ENCODE measurements at regions not wholly inside any gene's neighbourhood (a gene's known extent, or its start where the extent isn't known, plus 50 kb on each side); places are given as distances from the start of the nearest gene placed in this dataset.

DNA sequence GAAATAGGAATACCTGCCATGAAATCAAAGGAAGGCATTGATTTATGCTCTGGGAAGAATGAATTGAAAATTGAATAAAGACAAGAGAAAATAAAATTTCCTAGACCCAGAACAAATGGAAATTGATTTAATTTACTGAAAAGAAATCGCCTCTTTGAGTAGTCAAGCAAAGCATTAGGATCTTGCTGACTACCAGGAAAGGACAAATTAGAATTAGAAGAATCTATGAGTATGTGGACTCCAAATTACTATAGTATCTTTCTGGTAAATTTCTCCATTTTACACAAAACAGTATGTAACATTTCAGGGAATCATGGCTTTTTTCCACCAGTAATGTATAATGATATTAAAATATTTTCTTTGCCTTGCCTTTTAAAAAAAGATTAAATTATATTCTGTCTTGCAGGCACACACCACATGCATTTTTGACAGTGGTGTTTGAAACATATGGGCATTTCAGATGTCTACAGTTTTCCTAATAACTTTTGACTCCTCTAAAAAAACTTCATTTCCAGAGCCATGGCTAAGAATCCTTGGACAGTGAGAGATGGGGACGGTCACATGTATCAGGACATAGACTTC lies 768.7 kb upstream of the NRSN1 start:
- no peak for TF ChIP-seq CTCF (IDR thresholded peaks at IDR 0.05; ENCODE audit: low read length)
- TF ChIP-seq EZH2 (IDR thresholded peaks at IDR 0.05; ENCODE audit: borderline replicate concordance, low read length): no peak

Measured in OCI-LY1 (cell line).